GM23338 (cell line): ENCODE measurements at regions not wholly inside any gene's neighbourhood (a gene's known extent, or its start where the extent isn't known, plus 50 kb on each side); places are given as distances from the start of the nearest gene placed in this dataset.
A peak's percentile ranks its signal among the peaks of the same experiment; 100 is the strongest.

Source experiments
- ATAC-seq: fragments of 200-7000 bp; cut with Tn5 transposase; 3 replicates; pipeline ENCODE4 v1.9.1; 2020
- DNase-seq: peaks from one replicate; pipeline ENCODE4 v3.0.0-alpha.2; 2015; ENCODE audit warnings: low spot score
- H2AFZ ChIP-seq: fragments of 200-600 bp; sonication (generic); 2 replicates; pipeline ENCODE4 v1.8.0; 2016; ENCODE audit warnings: antibody characterized with exemption, mild to moderate bottlenecking, moderate library complexity
- H3F3A ChIP-seq: fragments of 200-600 bp; sonication (generic); replicated peaks from 2 replicates; pipeline ENCODE4 v1.8.0; 2017; ENCODE audit warnings: antibody characterized with exemption, mixed run types, low read depth
- H3K27ac ChIP-seq: fragments of 200-600 bp; sonication (generic); 2 replicates; pipeline ENCODE4 v1.6.1; 2016; ENCODE audit warnings: low read depth
- H3K27me3 ChIP-seq: fragments of 200-600 bp; sonication (generic); 2 replicates; pipeline ENCODE4 v1.8.0; 2016; ENCODE audit warnings: mild to moderate bottlenecking, mixed run types, moderate library complexity; ENCODE audit not compliant: insufficient read depth
- H3K36me3 ChIP-seq: fragments of 200-600 bp; sonication (generic); 2 replicates; pipeline ENCODE4 v1.8.0; 2016; ENCODE audit warnings: mild to moderate bottlenecking; ENCODE audit not compliant: insufficient read depth
- H3K4me1 ChIP-seq: fragments of 200-600 bp; sonication (generic); 2 replicates; pipeline ENCODE4 v1.8.0; 2016; ENCODE audit warnings: mild to moderate bottlenecking, moderate library complexity; ENCODE audit not compliant: insufficient read depth
- H3K4me2 ChIP-seq: fragments of 200-600 bp; sonication (generic); 2 replicates; pipeline ENCODE4 v1.7.1; 2017; ENCODE audit warnings: mixed run types
- H3K4me3 ChIP-seq: fragments of 200-600 bp; sonication (generic); 2 replicates; pipeline ENCODE4 v1.6.1; 2016; ENCODE audit warnings: mixed run types
- H3K79me2 ChIP-seq: fragments of 200-600 bp; sonication (generic); replicated peaks from 2 replicates; pipeline ENCODE4 v1.8.0; 2017; ENCODE audit warnings: mild to moderate bottlenecking; ENCODE audit not compliant: insufficient read depth
- H3K9me2 ChIP-seq: fragments of 200-600 bp; sonication (generic); 2 replicates; pipeline ENCODE4 v1.8.0; 2017; ENCODE audit not compliant: insufficient read depth
- H4K20me1 ChIP-seq: fragments of 200-600 bp; sonication (generic); replicated peaks from 2 replicates; pipeline ENCODE4 v1.8.0; 2017; ENCODE audit warnings: mild to moderate bottlenecking; ENCODE audit not compliant: insufficient read depth
- H3K27ac Mint-ChIP-seq: 2 replicates; pipeline ENCODE4 v1.8.0; 2020; ENCODE audit warnings: inconsistent platforms, mild to moderate bottlenecking, moderate library complexity, mixed read lengths
- H3K27me3 Mint-ChIP-seq: 3 replicates; pipeline ENCODE4 v1.8.0; 2022; ENCODE audit warnings: low read depth, mild to moderate bottlenecking, moderate library complexity, mixed read lengths, inconsistent platforms; ENCODE audit not compliant: insufficient read depth, poor library complexity
- H3K36me3 Mint-ChIP-seq: 3 replicates; pipeline ENCODE4 v1.8.0; 2021; ENCODE audit warnings: low read depth, mild to moderate bottlenecking, inconsistent platforms, moderate library complexity, mixed read lengths
- H3K4me1 Mint-ChIP-seq: 3 replicates; pipeline ENCODE4 v1.8.0; 2020; ENCODE audit warnings: mild to moderate bottlenecking, inconsistent platforms, mixed read lengths
- H3K4me3 Mint-ChIP-seq: 3 replicates; pipeline ENCODE4 v1.8.0; 2021; ENCODE audit warnings: moderate library complexity, mild to moderate bottlenecking, inconsistent platforms, mixed read lengths
- H3K9me3 Mint-ChIP-seq: 3 replicates; pipeline ENCODE4 v1.8.0; 2020; ENCODE audit warnings: moderate library complexity, mild to moderate bottlenecking, inconsistent platforms, mixed read lengths
- CREB1 ChIP-seq: fragments of 250-450 bp; sonication (Bioruptor Pico); IDR thresholded peaks from 2 replicates; pipeline ENCODE4 v1.5.0; 2020; ENCODE audit warnings: low read depth, mild to moderate bottlenecking, moderate library complexity
- EZH2 ChIP-seq: fragments of 200-600 bp; sonication (generic); IDR thresholded peaks from one replicate; pipeline ENCODE4 v1.8.0; 2017; ENCODE audit warnings: antibody characterized with exemption, mild to moderate bottlenecking, low read depth; ENCODE audit not compliant: unreplicated experiment
- ZNF114 ChIP-seq: fragments of 250-450 bp; sonication (Bioruptor Pico); IDR thresholded peaks from 2 replicates; pipeline ENCODE4 v1.5.0; 2020; ENCODE audit warnings: mild to moderate bottlenecking, moderate library complexity
- ZNF462 ChIP-seq: fragments of 250-450 bp; sonication (Bioruptor Pico); IDR thresholded peaks from 2 replicates; pipeline ENCODE4 v1.5.0; 2020; ENCODE audit warnings: mild to moderate bottlenecking, moderate library complexity

GRCh38 chr9:106657926-106658325 is 205.0 kb upstream of the ZNF462 start (continued):
- TF ChIP-seq ZNF462 (CRISPR knock-in tag) (no peak), EZH2 (no peak), ZNF114 (CRISPR knock-in tag) (no peak)

DNA sequence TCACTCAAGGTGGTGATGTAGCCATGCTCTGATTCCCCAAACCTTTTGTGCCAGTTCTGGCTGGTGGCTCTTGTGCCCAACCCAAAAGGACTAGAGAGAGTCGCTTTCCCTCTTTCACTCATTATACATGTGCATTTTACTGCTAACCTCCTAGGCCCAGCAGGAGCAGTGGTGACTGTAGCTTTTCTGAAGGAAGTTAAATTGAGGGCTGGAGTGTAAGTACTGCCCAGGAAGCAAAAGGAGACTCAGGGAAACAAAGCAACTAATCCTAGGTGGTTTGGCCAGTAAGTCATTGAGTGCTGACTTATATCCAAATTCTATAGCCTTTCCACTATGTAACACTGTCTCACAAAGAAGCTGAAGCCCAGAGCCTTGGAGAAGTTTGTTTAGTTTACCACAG is 194.4 kb upstream of the ZNF462 start:
- no peak; the same call in 2 of the 3 replicates for ATAC-seq

More for the DNA sequence above, 194.4 kb upstream of the ZNF462 start:
- Histone ChIP-seq H3F3A (no peaks in the 10 kb centered on the region), H3K27ac (no peak overlapping the region), H3K4me1 (peaks cover 13% of the 10 kb centered on the region; the same call in 1 of the 2 replicates), H3K79me2 (no peaks in the 10 kb centered on the region), H2AFZ (peak overlapping the region; percentile 79; the same call in 1 of the 2 replicates), H4K20me1 (no peaks in the 10 kb centered on the region), H3K4me3 (no peak overlapping the region), H3K9me2 (no peaks in the 10 kb centered on the region), H3K27me3 (no peaks in the 10 kb centered on the region), H3K4me2 (0 out of 2 replicates have a peak overlapping the region, but pooled peaks have one; percentile 18), H3K36me3 (no peaks in the 10 kb centered on the region)
- H3K9me3 Mint-ChIP-seq, result no peaks in the 10 kb centered on the region
- H3K4me3 Mint-ChIP-seq, result no peak overlapping the region
- no peak for TF ChIP-seq ZNF462 (CRISPR knock-in tag)
- TF ChIP-seq CREB1, result no peak
- DNase-seq, result peak; percentile 8
- peaks cover 15% of the 10 kb centered on the region; the same call in 2 of the 3 replicates for H3K4me1 Mint-ChIP-seq
- peak overlapping the region; percentile 80 for H3K27ac Mint-ChIP-seq
- no peaks in the 10 kb centered on the region for H3K36me3 Mint-ChIP-seq
- H3K27me3 Mint-ChIP-seq, result peaks cover 2% of the 10 kb centered on the region
